Astrocyte (in vitro differentiated cells and primary cell): ENCODE measurements at regions not wholly inside any gene's neighbourhood (a gene's known extent, or its start where the extent isn't known, plus 50 kb on each side); places are given as distances from the start of the nearest gene placed in this dataset.

Experiments used
- DNase-seq: peaks from one replicate; pipeline ENCODE4 v3.0.0-alpha.2; 2010; ENCODE audit warnings: low read depth
- FAIRE-seq: peaks from 2 replicates; lab custom pipeline; 2011; peaks lifted over from hg19 to GRCh38; lab: Jason Lieb, UNC
- H2AFZ ChIP-seq: 2 replicates; pipeline ENCODE4 v1.6.0; 2012; ENCODE audit warnings: low read depth, low read length, inconsistent platforms
- H3K27ac ChIP-seq: 2 replicates; pipeline ENCODE4 v1.5.1; 2011; ENCODE audit warnings: low read depth, low read length, inconsistent platforms
- H3K27me3 ChIP-seq: 2 replicates; pipeline ENCODE4 v1.6.0; 2011; ENCODE audit warnings: low read length, inconsistent platforms; ENCODE audit not compliant: insufficient read depth
- H3K36me3 ChIP-seq: 2 replicates; pipeline ENCODE4 v1.5.1; 2011; ENCODE audit warnings: low read length, inconsistent platforms; ENCODE audit not compliant: insufficient read depth
- H3K4me1 ChIP-seq: 2 replicates; pipeline ENCODE4 v1.5.1; 2011; ENCODE audit warnings: low read length, inconsistent platforms; ENCODE audit not compliant: insufficient read depth
- H3K4me2 ChIP-seq: 2 replicates; pipeline ENCODE4 v1.6.0; 2012; ENCODE audit warnings: low read length, inconsistent platforms
- H3K4me3 ChIP-seq: 2 replicates; pipeline ENCODE4 v1.5.1; 2011; ENCODE audit warnings: low read depth, mild to moderate bottlenecking, low read length, inconsistent platforms; ENCODE audit not compliant: insufficient read depth
- H3K79me2 ChIP-seq: 2 replicates; pipeline ENCODE4 v1.6.0; 2012; ENCODE audit warnings: mild to moderate bottlenecking, low read length, inconsistent platforms; ENCODE audit not compliant: insufficient read depth
- H3K9ac ChIP-seq: 2 replicates; pipeline ENCODE4 v1.6.0; 2012; ENCODE audit warnings: mild to moderate bottlenecking, low read length, inconsistent platforms
- H3K9me3 ChIP-seq: 2 replicates; pipeline ENCODE4 v1.5.1; 2012; ENCODE audit warnings: low read depth, mild to moderate bottlenecking, low read length, inconsistent platforms; ENCODE audit not compliant: insufficient read depth
- H4K20me1 ChIP-seq: 2 replicates; pipeline ENCODE4 v1.6.0; 2012; ENCODE audit warnings: low read length, inconsistent platforms; ENCODE audit not compliant: insufficient read depth
- H3K27ac Mint-ChIP-seq: one replicate; pipeline ENCODE4 v1.8.0; 2021; ENCODE audit warnings: mild to moderate bottlenecking, mixed read lengths; ENCODE audit not compliant: unreplicated experiment
- H3K27me3 Mint-ChIP-seq: one replicate; pipeline ENCODE4 v1.8.0; 2021; ENCODE audit warnings: low read depth, mixed read lengths; ENCODE audit not compliant: unreplicated experiment
- H3K36me3 Mint-ChIP-seq: one replicate; pipeline ENCODE4 v1.8.0; 2021; ENCODE audit warnings: low read depth, mixed read lengths; ENCODE audit not compliant: unreplicated experiment
- H3K4me1 Mint-ChIP-seq: one replicate; pipeline ENCODE4 v1.8.0; 2021; ENCODE audit warnings: low read depth, mixed read lengths; ENCODE audit not compliant: unreplicated experiment
- H3K4me3 Mint-ChIP-seq: one replicate; pipeline ENCODE4 v1.8.0; 2021; ENCODE audit warnings: mild to moderate bottlenecking, moderate library complexity, mixed read lengths; ENCODE audit not compliant: unreplicated experiment
- H3K9me3 Mint-ChIP-seq: one replicate; pipeline ENCODE4 v1.8.0; 2021; ENCODE audit warnings: mild to moderate bottlenecking, mixed read lengths; ENCODE audit not compliant: unreplicated experiment
- CTCF ChIP-seq: IDR thresholded peaks from 2 replicates; pipeline ENCODE4 v1.5.1; 2011; ENCODE audit warnings: low read depth, mild to moderate bottlenecking, inconsistent platforms, low read length, moderate library complexity; ENCODE audit not compliant: insufficient read depth
- EZH2 ChIP-seq: IDR thresholded peaks from 2 replicates; pipeline ENCODE4 v1.6.1; 2012; ENCODE audit warnings: mild to moderate bottlenecking, low read length, inconsistent platforms; ENCODE audit not compliant: insufficient read depth

GRCh38 chr13:38204556-38204955 is 145.1 kb upstream of the UFM1 start:
- Mint-ChIP-seq H3K27me3 (no peaks in the 10 kb centered on the region), H3K9me3 (no peaks in the 10 kb centered on the region), H3K27ac (no peak overlapping the region), H3K4me1 (peaks cover 6% of the 10 kb centered on the region), H3K4me3 (no peak overlapping the region), H3K36me3 (no peaks in the 10 kb centered on the region)
- H3K4me1 ChIP-seq = no peaks in the 10 kb centered on the region
- no peaks in the 10 kb centered on the region for H4K20me1 ChIP-seq
- TF ChIP-seq EZH2 = no peak
- no peak for TF ChIP-seq CTCF
- H3K27me3 ChIP-seq = no peaks in the 10 kb centered on the region
- FAIRE-seq (no peak), DNase-seq (no peak)
- H3K79me2 ChIP-seq = no peaks in the 10 kb centered on the region
- H3K9ac ChIP-seq = no peak overlapping the region
- no peak overlapping the region for H2AFZ ChIP-seq
- no peak overlapping the region for H3K27ac ChIP-seq
- H3K4me3 ChIP-seq = no peak overlapping the region
- no peaks in the 10 kb centered on the region for H3K9me3 ChIP-seq
- no peaks in the 10 kb centered on the region for H3K36me3 ChIP-seq
- H3K4me2 ChIP-seq = no peak overlapping the region

DNA sequence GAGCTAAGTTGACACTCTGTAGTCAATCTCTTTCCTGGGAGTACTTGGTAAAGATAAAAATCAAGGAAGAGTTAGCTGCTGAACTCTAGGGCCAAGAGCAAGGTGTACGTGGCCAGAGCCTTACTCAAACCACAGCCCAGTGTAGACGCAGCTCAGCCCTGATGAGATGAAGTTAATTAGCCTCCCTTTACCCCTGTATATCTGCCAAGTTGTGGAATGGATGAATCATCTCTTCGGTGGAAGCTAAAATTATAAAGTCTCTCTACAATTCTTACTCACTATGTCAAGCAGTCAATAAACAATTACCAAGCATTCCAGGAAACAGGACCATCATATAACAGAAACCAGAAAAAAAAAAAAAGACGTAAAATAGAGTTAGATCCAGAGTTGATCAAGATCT is 146.9 kb upstream of the UFM1 start:
- H4K20me1 ChIP-seq = no peaks in the 10 kb centered on the region
- no peaks in the 10 kb centered on the region for H3K4me1 ChIP-seq
- no peaks in the 10 kb centered on the region for H3K36me3 ChIP-seq
- peak; percentile 88 for DNase-seq
- no peak overlapping the region for H3K4me2 ChIP-seq
- no peak overlapping the region for H2AFZ ChIP-seq
- no peak overlapping the region for H3K27ac ChIP-seq
- no peak overlapping the region for H3K9ac ChIP-seq
- no peaks in the 10 kb centered on the region for H3K27me3 Mint-ChIP-seq
- no peaks in the 10 kb centered on the region for H3K9me3 ChIP-seq
- TF ChIP-seq EZH2 = no peak
- no peak for TF ChIP-seq CTCF
- no peaks in the 10 kb centered on the region for H3K27me3 ChIP-seq
- no peak for FAIRE-seq
- no peaks in the 10 kb centered on the region for H3K79me2 ChIP-seq
- no peak overlapping the region for H3K27ac Mint-ChIP-seq
- peaks cover 6% of the 10 kb centered on the region for H3K4me1 Mint-ChIP-seq
- H3K36me3 Mint-ChIP-seq = peaks cover 2% of the 10 kb centered on the region
- no peak overlapping the region for H3K4me3 ChIP-seq
- H3K4me3 Mint-ChIP-seq = no peak overlapping the region
- peaks cover 2% of the 10 kb centered on the region for H3K9me3 Mint-ChIP-seq

DNA sequence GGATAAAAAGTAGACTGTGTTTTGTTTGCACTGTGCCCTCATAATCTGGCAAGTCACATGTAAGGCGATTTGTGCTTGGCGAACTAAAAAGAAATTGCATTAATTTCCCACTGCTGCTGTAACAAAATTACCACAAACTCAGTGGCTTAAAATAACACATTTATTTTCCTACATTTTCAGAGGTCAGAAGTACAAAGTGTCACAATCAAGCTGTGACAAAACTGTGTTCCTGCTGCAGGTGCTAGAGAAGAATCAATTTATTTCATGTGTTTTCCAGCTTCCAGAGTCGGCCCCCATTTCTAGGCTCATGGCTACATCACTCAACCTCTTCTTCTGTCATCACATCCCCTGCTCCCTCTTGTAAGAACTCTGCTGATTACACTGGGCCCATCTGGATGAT is 158.6 kb upstream of the UFM1 start:
- Histone ChIP-seq H3K36me3 (no peaks in the 10 kb centered on the region), H3K9ac (no peak overlapping the region), H3K4me2 (no peak overlapping the region), H3K79me2 (no peaks in the 10 kb centered on the region), H3K4me1 (no peaks in the 10 kb centered on the region), H3K9me3 (no peaks in the 10 kb centered on the region), H3K4me3 (no peak overlapping the region), H4K20me1 (no peaks in the 10 kb centered on the region), H3K27me3 (no peaks in the 10 kb centered on the region), H2AFZ (no peak overlapping the region), H3K27ac (no peak overlapping the region)
- FAIRE-seq (no peak), DNase-seq (no peak)
- TF ChIP-seq EZH2 (no peak), CTCF (no peak)
- H3K36me3 Mint-ChIP-seq = no peaks in the 10 kb centered on the region
- H3K4me1 Mint-ChIP-seq = no peaks in the 10 kb centered on the region
- H3K9me3 Mint-ChIP-seq = no peaks in the 10 kb centered on the region
- no peak overlapping the region for H3K4me3 Mint-ChIP-seq
- H3K27ac Mint-ChIP-seq = no peak overlapping the region
- no peaks in the 10 kb centered on the region for H3K27me3 Mint-ChIP-seq
